SW480 (cell line): ENCODE measurements at regions not wholly inside any gene's neighbourhood (a gene's known extent, or its start where the extent isn't known, plus 50 kb on each side); places are given as distances from the start of the nearest gene placed in this dataset.
A peak's percentile ranks its signal among the peaks of the same experiment; 100 is the strongest.

Experiments
- DNase-seq: peaks from one replicate; pipeline ENCODE4 v3.0.0-alpha.2; 2016; ENCODE audit warnings: low spot score

DNA sequence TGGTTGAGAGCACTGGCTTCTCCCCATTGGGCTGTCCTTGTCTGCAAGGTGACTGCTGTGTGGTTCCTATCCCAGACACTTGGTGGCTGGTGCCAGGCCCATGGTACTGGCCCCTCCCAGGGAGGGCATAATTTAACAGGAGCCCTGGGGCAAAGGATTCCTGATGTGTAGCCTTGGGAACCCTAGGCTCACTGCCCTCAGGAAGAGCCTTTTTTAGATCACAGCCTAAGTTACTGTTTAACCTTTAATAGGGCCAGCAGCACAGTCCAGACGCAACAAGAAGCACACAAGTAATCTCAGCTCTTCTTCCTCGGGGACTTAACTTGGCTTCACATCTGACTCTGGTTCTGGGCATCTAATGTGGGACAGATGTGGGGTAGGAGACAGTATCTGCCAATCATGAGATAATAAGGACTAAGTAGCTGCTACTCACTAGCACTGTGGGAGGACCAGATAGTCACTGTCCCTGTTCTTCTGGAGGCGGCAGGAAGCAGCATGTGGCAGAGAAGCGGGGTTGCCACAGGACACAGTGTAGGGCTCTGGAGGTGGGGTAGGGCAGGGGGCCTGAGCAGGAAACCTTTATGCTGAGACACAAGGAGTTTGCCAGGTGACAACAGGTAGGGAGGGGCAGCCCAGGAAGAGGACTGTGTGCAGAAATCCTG lies 136.3 kb downstream of the TMEM17 start:
- no peak for DNase-seq

DNA sequence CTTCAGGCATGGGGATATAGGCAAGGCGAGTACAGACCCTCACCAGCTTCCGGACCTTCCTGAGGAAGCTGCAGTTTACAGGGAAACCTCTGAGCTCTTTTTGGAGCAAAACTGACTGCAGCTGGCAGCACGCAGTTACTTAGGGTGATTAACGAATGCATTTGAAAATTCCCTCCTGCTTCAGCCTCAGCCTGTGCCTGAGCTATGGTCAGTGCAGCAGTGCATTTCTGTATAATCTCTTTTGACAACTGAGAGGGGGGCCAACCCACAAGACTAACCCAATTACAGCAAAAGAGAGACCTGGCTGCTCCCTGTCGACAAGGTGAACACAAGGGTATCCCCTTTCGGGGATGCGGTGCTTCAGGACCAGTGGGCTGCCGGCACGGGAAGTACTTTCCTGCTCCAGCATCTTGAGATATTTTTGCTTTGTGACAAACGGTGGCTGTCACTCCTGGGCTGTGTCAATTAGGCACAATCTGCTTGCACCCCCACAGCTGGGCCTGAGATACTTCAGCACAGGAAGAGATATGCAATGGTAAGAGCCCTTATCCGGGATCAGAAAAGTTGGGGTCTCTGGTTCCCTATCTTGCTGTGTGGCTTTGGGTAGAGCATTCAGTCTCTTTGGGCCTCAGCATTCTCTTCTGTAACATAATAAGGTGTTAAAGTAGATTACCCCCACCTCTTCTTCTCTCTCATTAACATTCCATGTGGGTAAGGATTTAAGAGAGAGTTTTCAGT lies 141.0 kb downstream of the TMEM17 start:
- DNase-seq, result no peak

DNA sequence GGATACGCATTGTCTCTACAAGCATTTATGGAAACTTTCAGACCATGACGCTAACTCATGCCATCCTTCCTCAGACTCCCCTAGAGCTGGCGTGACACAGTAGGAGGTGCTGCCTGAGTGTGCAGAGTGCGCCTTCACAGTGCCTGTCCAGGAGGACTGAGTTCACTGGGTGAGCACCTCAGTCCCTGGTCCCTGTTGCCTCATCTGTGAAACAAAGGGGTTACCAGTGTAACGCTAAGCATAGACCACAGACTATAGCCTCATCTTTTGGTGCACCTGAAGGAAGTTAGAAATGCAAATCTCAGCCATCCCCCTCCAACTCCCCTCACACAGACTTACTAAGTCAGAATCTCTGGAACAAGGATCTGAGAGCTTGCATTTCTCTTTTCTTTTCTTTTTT lies 142.8 kb downstream of the TMEM17 start:
- no peak for DNase-seq

DNA sequence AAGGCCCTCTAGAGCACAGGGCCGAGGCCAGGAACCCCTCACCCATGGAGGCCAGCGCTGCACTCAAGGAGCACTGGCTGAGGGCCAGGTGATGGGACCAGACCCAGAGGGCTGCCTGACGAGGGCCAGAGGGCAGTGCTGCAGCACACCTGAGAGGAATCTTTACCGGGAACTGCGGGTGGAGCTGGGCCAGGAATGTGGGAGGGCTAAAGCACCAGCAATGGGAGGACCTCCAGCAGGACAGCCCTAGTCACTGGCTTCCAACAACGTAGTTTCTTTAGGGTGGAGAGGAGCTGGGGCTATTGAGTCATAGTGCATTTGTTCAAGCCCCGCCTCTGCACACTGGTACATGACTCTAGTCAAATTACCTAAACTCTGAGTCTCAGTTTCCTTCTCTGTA lies 143.4 kb downstream of the TMEM17 start:
- peak; percentile 75 for DNase-seq

DNA sequence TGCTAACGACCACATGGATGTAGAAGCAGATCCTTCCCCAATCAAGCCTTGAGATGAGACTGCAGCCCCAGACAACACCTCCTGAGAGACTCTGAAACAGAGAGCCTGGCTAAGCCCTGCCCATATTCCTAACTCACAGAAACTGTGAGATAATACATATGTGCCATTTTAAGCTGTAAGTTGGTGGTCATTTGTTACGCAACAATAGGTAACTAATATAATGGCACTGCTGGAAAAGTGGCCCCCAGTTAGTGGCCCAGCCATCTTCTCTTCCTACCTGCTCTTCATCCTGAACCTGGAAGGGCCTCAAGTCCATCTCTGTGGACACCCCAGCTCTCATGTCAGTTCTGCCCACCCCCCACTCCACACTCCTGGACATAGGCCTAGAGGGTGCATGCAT lies 144.0 kb downstream of the TMEM17 start:
- DNase-seq, result no peak

DNA sequence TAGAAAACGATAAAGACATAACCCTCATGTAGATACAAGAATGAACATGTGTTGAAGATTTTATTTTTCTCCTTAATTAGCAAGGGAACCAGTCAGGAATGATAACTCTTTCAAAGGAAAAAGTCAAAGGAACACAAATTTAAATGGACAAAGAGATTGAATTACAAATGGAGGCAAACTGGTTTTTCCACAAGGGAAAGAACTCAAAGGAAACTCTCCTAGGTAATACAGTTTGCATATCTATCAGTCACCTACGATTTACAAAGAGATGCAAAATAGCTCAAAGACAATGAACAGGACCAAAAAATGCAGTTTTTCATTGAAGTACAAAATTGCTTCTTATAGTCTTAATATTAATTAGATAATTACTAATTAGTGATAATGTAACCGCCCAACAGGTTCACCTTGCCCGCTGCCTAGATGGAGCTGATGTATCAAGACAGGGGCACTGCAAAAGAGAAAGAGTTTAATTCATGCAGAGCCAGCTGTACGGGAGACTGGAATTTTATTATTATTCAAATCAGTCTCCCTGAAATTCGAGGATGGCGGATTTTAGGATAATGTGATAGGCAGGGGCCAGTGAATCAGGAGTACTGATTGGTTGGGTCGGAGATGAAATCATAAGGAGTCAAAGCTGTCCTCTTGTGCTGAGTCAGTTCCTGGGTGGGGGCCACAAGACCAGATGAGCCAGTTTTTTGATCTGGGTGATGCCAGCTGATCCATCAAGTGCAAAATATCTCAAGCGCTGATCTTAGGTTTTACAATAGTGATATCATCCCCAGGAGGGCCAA lies 151.0 kb downstream of the TMEM17 start:
- no peak for DNase-seq

DNA sequence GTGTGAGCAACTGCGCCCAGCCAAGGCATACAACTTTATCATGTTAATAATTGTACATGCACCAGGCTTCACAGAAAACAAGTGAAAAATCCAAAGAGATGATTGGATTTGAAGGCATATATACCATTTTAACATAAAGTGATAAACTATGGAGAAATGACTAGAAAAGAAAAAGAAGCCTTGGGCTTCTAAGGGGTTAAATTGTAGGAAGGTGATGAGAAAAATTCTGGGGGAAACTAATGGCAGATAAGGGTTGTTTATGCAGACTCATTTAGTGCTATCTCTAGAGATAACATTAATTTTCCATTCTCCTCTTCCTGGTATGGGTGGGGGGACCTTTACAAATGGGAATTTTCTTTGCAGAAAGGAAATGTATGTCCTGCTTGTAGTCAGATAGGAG lies 154.0 kb downstream of the TMEM17 start:
- DNase-seq, result no peak

DNA sequence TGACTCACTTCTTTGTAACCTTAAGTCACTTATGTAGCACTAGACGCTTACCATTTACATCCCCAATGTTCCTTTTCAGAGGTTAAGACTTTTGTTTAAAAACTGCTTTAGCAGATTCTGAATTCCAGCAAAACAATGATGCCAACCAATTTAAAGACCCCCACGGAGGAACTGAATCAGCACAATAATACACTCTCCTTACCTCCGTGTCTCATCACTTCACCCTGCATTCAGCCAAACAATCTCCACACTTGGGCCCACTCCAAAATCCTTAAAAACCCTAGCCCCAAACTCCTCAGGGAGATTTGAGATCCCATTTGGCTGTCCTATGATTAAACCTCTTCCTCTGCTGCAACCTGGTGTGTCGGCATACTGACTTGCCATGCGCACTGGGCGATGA lies 153.9 kb downstream of the B3GNT2 start:
- no peak for DNase-seq

DNA sequence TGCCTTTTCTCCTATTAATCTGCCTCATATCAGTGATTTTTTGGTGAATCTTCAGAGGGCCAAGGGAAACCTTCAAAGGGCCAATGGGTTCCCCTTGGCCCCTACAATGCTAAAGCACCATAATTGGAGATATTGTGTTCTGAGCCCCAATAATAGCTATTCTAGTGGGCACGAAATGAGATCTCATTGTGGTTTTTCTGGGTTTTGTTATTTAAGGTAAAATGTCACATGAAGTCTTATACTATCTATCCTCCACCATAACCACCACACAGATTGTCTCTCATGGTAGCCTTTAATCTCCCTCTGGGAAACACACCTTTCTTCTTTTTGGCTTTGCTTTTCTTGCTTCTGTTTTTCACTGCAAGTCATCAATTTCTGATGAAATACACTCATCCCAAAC lies 152.8 kb downstream of the B3GNT2 start:
- no peak for DNase-seq

DNA sequence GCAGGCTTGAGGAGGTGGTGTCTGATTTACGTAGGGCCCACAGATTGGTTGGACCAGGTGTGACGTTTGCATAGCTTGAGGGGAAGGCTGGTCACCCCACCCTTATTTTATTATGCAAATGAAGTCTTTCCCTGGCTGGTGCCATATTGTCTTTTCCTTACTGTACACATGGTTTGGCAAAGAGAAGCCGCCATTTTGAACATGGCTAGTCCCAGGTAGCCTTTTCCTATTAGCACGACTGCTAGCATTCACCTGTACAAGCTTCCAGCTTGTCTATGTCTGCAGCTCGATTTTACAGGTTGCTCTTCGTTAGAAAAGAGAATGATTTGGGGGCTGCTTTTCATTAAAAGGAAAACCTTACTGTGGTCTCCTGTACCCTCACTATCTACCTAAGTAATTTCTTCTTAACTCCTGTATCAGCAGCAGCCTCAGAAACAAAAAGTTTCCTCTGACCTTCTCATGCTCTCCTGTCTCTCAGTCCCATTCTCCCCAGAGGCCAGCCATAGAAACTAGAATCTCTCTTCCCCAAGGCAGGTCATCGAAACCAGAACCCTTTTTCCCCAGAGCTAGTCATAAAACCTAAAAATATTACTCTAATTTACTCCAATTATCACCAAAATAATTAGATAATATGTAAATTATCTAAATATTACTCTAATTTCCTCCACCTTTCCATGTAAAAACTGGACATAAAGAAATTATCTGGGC lies 151.8 kb downstream of the B3GNT2 start:
- no peak for DNase-seq

DNA sequence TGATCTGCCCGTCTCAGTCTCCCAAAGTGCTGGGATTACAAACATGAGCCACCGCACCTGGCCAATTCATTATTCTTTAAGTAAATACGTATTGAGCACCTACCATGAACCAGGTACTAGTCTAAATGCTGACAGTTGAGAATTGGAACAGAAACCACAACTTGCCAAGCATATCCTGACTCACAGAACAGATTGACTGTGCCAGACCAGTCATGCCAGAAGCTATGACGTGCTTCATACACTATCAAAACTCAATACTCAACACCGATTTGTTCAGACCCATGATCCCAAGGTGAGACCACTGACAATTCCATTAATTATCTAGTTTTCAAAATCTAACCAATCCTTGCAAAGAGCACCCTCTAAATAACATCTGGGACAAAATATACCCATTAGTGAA lies 148.6 kb downstream of the B3GNT2 start:
- DNase-seq, result no peak

DNA sequence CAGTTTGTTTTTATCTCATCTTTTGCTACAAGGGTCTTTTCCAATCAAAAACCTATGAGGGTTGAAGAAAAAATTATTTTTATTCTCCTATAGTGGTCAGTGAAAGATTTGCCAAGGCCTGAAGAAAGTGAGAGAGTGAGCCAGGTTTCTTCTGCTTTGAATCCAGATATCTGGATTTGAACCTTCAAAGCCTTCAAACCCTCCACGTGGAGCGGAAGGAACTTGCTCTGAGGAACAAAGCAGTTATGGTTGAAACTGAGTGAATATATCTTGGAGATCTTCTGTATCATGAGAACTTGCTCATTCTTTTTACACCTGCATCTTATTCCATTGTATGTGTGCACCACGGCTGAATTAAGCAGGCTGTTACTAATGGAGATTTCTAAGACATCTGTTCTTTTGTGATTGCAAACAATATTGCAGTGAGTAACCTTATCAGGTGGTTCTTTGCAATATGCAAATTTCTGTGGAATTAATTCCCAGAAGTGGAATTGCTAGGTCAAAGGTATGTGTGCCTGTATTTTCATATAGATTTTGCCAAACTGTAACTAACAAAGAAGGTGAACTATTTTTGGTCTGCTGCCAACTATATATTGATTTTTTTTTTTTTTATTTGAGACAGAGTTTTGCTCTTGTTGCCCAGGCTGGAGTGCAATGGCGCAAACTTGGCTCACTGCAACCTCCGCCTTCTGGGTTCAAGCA lies 147.9 kb downstream of the B3GNT2 start:
- DNase-seq, result no peak

DNA sequence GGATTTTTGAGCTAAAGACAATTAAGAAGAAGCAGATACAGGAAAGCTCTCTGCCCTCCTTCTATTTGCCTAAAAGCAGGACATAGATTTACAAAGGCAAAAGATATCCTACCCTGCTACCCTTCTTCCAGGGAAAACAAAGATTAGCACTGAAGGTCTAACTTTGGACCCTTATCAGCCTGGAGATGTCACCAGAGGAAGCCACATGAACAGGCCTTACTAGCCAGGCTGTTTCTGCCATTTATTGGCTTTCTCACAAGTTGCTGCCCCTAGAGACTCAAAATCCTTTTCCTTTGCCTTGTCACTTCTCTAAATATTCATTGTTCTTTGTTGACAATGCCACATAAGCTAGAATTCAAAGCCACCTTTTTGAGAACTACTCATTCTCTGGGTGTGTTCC lies 147.3 kb downstream of the B3GNT2 start:
- no peak for DNase-seq

DNA sequence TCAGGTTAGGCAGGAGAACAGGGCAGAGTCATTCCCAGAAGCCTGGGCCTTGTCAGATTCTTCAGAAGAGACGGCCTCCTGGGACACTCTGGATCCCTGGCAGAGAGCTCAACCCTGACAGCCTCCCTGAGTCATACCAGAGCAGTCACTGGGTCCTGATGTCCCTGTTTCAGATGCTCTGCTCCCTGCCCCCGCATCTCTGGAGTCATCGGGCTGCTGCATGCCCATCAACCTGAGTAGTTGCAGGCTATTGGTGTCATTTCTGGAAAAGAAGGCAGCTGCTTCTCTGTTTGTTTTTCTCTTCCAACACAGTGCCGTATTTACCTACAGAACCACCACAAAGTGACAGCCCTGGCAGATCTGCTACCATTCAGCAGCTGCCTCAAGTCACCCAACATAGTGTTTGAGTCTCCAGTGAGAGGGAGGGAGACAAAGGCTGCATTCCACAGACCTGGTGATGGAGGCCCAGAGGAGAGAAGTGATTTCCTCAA lies 145.1 kb downstream of the B3GNT2 start:
- DNase-seq, result peak; percentile 40

DNA sequence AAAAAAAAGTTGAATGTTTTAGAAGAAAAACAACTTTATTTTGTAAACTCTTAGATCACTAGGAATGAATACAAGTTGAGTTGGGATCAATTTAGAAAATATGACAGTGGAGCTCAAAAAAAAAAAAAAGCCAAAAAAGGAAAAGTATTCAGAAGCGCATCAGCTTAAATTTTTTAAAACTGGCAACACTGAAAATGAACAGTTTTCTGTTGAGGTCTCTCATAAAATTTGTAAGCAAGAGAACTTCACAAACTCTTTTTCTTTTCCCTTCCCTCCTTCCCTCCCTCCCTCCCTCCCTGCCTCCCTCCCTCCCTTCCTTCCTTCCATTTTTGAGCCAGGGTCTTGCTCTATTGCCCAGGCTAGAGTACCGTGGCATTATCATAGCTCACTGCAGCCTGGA lies 143.9 kb downstream of the B3GNT2 start:
- DNase-seq, result no peak

DNA sequence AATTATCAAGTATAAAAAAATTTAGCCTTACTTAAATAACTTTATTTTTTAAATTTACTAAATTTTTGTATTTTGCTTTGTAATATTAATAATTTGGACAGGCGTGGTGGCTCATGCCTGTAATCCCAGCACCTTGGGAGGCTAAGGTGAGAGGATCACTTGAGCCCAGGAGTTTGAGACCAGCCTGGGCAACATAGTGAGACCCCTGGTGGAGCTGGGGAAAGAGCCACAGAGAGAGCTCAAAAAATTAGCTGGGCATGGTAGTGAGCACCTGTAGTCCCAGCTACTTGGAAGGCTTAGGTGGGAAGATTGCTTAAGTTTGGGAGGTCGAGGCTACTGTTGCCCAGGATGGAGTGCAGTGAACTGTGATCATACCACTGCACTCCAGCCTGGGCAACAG lies 143.5 kb downstream of the B3GNT2 start:
- DNase-seq, result no peak

DNA sequence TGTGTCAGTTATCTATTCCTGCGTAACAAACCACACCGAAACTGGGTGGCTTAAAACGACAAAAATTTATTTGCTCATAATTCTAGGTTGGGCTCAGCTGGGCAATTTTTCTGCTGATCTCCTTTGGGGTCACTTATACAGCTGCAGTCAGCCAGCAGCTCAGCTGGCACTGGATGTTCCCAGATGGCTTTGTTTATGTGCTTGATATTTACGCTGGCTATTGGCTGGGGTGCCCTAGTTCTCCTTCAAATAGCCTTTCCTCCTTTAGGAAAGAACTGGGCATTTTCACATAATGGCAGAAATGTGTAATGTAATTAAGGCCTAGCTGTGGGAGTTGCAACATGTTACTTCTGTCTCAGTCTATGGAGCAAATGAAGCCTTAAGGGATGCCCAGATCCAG lies 142.2 kb downstream of the B3GNT2 start:
- no peak for DNase-seq

DNA sequence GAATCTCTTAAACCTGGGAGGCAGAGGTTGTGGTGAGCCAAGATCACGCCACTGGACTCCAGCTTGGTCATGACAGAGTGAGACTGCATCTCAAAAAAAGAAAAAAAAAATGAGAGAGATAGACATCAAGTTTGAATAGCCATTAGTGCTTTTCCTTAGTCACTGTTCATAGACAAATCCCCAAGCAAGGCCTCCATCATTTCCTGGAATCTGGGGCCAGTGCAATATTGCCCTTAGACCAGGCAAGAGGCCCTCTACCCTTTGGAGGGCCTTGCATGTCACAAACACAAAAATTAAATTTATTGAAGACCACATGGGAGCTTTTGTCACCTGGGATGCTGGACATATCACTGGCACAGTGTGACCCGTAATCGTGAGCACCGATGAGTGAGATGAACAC lies 141.5 kb downstream of the B3GNT2 start:
- no peak for DNase-seq

DNA sequence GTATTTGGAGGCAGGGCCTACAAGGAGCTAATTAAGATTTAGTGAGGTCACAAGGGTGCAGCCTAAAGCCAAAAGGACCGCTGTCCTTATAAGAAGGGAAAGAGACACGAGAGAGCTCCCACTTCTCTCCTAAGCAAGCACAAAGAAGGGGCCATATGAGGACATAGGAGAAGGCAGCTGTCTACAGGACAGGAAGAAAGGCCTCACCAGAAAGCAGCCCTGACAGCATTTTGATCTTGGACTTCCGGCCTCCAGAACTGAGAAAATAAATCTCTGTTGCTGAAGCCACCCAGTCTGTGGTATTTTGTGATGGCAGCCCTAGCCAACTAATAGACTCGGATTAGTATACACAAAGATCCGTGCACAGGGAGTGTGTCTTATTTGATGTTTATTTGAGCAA lies 139.7 kb downstream of the B3GNT2 start:
- no peak for DNase-seq

DNA sequence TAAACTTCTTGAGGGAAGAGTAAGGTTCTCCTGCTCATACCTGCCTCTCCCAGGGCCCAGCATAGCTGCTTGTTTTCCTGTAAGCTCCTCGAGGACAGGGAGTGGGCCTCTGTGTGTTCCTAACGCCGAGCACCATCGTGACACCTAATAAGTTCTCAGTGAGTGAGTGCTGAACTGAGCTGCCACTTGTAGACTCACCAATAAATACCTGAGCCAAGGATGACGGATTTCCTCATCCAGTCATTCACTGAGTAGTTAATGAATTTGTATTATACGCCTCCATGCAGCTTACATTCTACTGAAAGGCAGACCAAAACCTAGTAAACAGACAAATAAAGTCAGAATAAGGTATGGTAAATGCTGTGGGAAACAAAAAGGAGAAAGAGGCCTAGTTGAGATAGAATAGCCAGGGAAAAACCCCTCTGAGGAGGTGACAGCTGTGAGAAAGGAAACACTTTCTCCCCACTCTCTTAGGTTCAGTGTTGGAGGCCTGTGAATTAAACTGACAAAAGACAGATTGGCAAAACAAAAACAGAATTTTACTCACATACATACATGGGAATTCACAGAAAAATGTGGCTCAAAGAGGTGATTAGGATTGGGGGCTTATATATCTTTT lies 138.6 kb downstream of the B3GNT2 start:
- no peak for DNase-seq

DNA sequence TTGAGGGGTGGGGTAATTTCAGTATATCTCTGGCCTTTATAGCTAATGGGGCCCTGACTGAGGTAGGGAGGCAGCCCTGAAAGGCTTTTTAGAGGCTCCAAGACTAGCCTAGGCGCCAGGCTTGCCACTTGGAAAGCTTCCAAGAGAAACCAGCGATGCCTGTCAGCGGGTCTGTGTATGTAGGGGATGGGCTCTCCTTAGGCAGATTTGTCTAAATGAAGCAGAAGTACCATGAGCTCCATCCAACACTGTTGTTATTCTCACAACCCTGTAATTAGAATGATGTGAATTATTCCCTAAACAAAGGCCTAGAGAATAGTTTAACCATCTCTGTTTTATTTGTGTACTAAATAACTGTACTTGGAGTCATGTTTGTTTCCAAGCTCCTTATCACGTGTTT lies 138.1 kb downstream of the B3GNT2 start:
- no peak for DNase-seq
